Mesenchymal stem cell (in vitro differentiated cells and primary cell): ENCODE measurements at regions not wholly inside any gene's neighbourhood (a gene's known extent, or its start where the extent isn't known, plus 50 kb on each side); places are given as distances from the start of the nearest gene placed in this dataset.

Experiments used
- DNase-seq: peaks from one replicate; pipeline ENCODE4 v3.0.0-alpha.2; 2013
- H2AFZ ChIP-seq: one replicate; pipeline ENCODE4 v1.6.1; 2013; ENCODE audit warnings: low read depth, mild to moderate bottlenecking, control low read depth, inconsistent platforms, low read length, moderate library complexity
- H2AK5ac ChIP-seq: 2 replicates; pipeline ENCODE4 v1.6.1; 2013; ENCODE audit warnings: low read length, moderate library complexity, mild to moderate bottlenecking, inconsistent platforms; ENCODE audit not compliant: severe bottlenecking
- H2BK120ac ChIP-seq: one replicate; pipeline ENCODE4 v1.6.1; 2013; ENCODE audit warnings: low read depth, mild to moderate bottlenecking, inconsistent platforms, low read length, moderate library complexity
- H2BK12ac ChIP-seq, 2 experiments: one replicate each; pipeline ENCODE4 v1.6.1; 2013; ENCODE audit warnings: inconsistent platforms in 2 of 2, low read length in 2 of 2, mild to moderate bottlenecking in 2 of 2, moderate library complexity in 2 of 2, control low read depth in 1 of 2
- H2BK15ac ChIP-seq: one replicate; pipeline ENCODE4 v1.6.1; 2013; ENCODE audit warnings: mild to moderate bottlenecking, low read depth, inconsistent platforms; ENCODE audit not compliant: poor library complexity, severe bottlenecking
- H2BK5ac ChIP-seq: 2 replicates; pipeline ENCODE4 v1.6.1; 2013; ENCODE audit warnings: low read depth, mild to moderate bottlenecking, low read length, control low read depth, inconsistent platforms; ENCODE audit not compliant: poor library complexity, severe bottlenecking
- H3K14ac ChIP-seq, 2 experiments: one replicate each; pipeline ENCODE4 v1.6.1; 2013; ENCODE audit warnings: inconsistent platforms in 2 of 2, low read length in 2 of 2, control low read depth in 1 of 2, mild to moderate bottlenecking in 1 of 2, moderate library complexity in 1 of 2
- H3K18ac ChIP-seq, 2 experiments: one replicate each; pipeline ENCODE4 v1.6.1; 2013; ENCODE audit warnings: inconsistent platforms in 2 of 2, low read length in 2 of 2, control low read depth in 1 of 2, low read depth in 1 of 2, mild to moderate bottlenecking in 1 of 2
- H3K23ac ChIP-seq, 2 experiments: one replicate each; pipeline ENCODE4 v1.6.1; 2013; ENCODE audit warnings: inconsistent platforms in 2 of 2, low read length in 2 of 2, mild to moderate bottlenecking in 2 of 2, moderate library complexity in 2 of 2, control low read depth in 1 of 2
- H3K27ac ChIP-seq: 2 replicates; pipeline ENCODE4 v1.5.1; 2013; ENCODE audit warnings: mild to moderate bottlenecking, moderate library complexity, low read length, control low read depth, inconsistent platforms; ENCODE audit not compliant: poor library complexity, severe bottlenecking
- H3K27me3 ChIP-seq, 2 experiments: 2 replicates each; pipeline versions ENCODE4 v1.6.1 to v1.7.0; 2013; ENCODE audit warnings: low read length in 2 of 2, mild to moderate bottlenecking in 2 of 2, moderate library complexity in 2 of 2, control low read depth in 1 of 2, inconsistent platforms in 1 of 2; ENCODE audit not compliant: control insufficient read depth in 1 of 2, insufficient read depth in 1 of 2
- H3K36me3 ChIP-seq, 2 experiments: 2 replicates each; pipeline versions ENCODE4 v1.6.1 to v1.7.0; 2013; ENCODE audit warnings: low read length in 2 of 2, control low read depth in 1 of 2, inconsistent platforms in 1 of 2, low read depth in 1 of 2, mild to moderate bottlenecking in 1 of 2; ENCODE audit not compliant: insufficient read depth in 2 of 2, control insufficient read depth in 1 of 2
- H3K4ac ChIP-seq, 2 experiments: one replicate each; pipeline ENCODE4 v1.6.1; 2013; ENCODE audit warnings: inconsistent platforms in 2 of 2, low read length in 2 of 2, mild to moderate bottlenecking in 2 of 2, moderate library complexity in 2 of 2, control low read depth in 1 of 2, low read depth in 1 of 2
- H3K4me1 ChIP-seq: 2 replicates; pipeline ENCODE4 v1.6.1; 2013; ENCODE audit warnings: low read depth, low read length, control low read depth; ENCODE audit not compliant: control insufficient read depth, insufficient read depth
- H3K4me2 ChIP-seq: 2 replicates; pipeline ENCODE4 v1.6.1; 2013; ENCODE audit warnings: low read length, mild to moderate bottlenecking, inconsistent platforms; ENCODE audit not compliant: poor library complexity, severe bottlenecking
- H3K4me3 ChIP-seq, 2 experiments: 2 replicates each; pipeline versions ENCODE4 v1.5.1 to v1.7.0; 2013; ENCODE audit warnings: low read length in 2 of 2, mild to moderate bottlenecking in 2 of 2, control low read depth in 1 of 2, low read depth in 1 of 2; ENCODE audit not compliant: insufficient read depth in 1 of 2
- H3K79me1 ChIP-seq: replicated peaks from 2 replicates; pipeline ENCODE4 v1.6.1; 2013; ENCODE audit warnings: mild to moderate bottlenecking, control low read depth, low read length, inconsistent platforms; ENCODE audit not compliant: poor library complexity, severe bottlenecking
- H3K9ac ChIP-seq: 2 replicates; pipeline ENCODE4 v1.7.0; 2013; ENCODE audit warnings: mild to moderate bottlenecking, low read length, moderate library complexity
- H3K9me3 ChIP-seq: 2 replicates; pipeline ENCODE4 v1.7.0; 2013; ENCODE audit warnings: mild to moderate bottlenecking, low read length; ENCODE audit not compliant: control insufficient read depth
- H4K8ac ChIP-seq: one replicate; pipeline ENCODE4 v1.6.1; 2013; ENCODE audit warnings: inconsistent platforms, mild to moderate bottlenecking, low read length, moderate library complexity
- H4K91ac ChIP-seq: one replicate; pipeline ENCODE4 v1.6.1; 2013; ENCODE audit warnings: mild to moderate bottlenecking, low read length, inconsistent platforms
- WGBS: methylation state at CpG from one replicate; pipeline ENCODE4 v1.1.7; 2013; ENCODE audit warnings: mixed read lengths; 5-methylcytosine and 5-hydroxymethylcytosine counted together

GRCh38 chr11:129614256-129614944 lies 201.2 kb upstream of the TMEM45B start:
- H2AK5ac ChIP-seq = no peak overlapping the region
- no peak overlapping the region for H3K9ac ChIP-seq
- H3K4ac ChIP-seq = no peak overlapping the region
- H4K91ac ChIP-seq = no peak overlapping the region
- H2BK5ac ChIP-seq = no peak overlapping the region
- no peak overlapping the region for H2BK12ac ChIP-seq
- H3K14ac ChIP-seq = peak overlapping the region in 1 of 2 experiments; percentile 64
- H3K4me2 ChIP-seq = no peak overlapping the region
- no peak overlapping the region for H3K18ac ChIP-seq
- H2BK15ac ChIP-seq = no peak overlapping the region
- H3K4me1 ChIP-seq = no peaks in the 10 kb centered on the region
- no peak overlapping the region for H2BK120ac ChIP-seq
- H3K27me3 ChIP-seq = peaks cover 3 to 50% of the 10 kb centered on the region in 2 experiments
- no peak for DNase-seq
- no peak overlapping the region for H3K27ac ChIP-seq
- H3K4me3 ChIP-seq = no peak overlapping the region
- H3K36me3 ChIP-seq = no peaks in the 10 kb centered on the region
- no peak overlapping the region for H2AFZ ChIP-seq
- H3K79me1 ChIP-seq = no peaks in the 10 kb centered on the region
- no peak overlapping the region for H4K8ac ChIP-seq
- no peaks in the 10 kb centered on the region for H3K9me3 ChIP-seq
- 77% methylated on average over 11 of the region's 11 CpGs for WGBS
- H3K23ac ChIP-seq = no peak overlapping the region

- 95% methylated on average over 41 of the region's 41 CpGs for WGBS
- no peaks in the 10 kb centered on the region for H3K4me1 ChIP-seq
Observed at GRCh38 chr11:129618046-129618569, 197.5 kb upstream of the TMEM45B start.

GRCh38 chr11:129620237-129621104 lies 195.2 kb upstream of the TMEM45B start:
- no peaks in the 10 kb centered on the region for H3K36me3 ChIP-seq
- H3K79me1 ChIP-seq = no peaks in the 10 kb centered on the region
- H3K9ac ChIP-seq = no peak overlapping the region
- H2AK5ac ChIP-seq = no peak overlapping the region
- H3K23ac ChIP-seq = no peak overlapping the region
- H3K14ac ChIP-seq = no peak overlapping the region
- no peak overlapping the region for H2BK15ac ChIP-seq
- H3K9me3 ChIP-seq = peaks cover 7% of the 10 kb centered on the region
- no peak overlapping the region for H3K27ac ChIP-seq
- no peak overlapping the region for H3K4ac ChIP-seq
- H4K91ac ChIP-seq = no peak overlapping the region
- no peak for DNase-seq
- H2BK120ac ChIP-seq = no peak overlapping the region
- WGBS = 81% methylated on average over 9 of the region's 12 CpGs
- no peak overlapping the region for H2BK12ac ChIP-seq
- H2AFZ ChIP-seq = no peak overlapping the region
- H4K8ac ChIP-seq = no peak overlapping the region
- H3K4me2 ChIP-seq = no peak overlapping the region
- no peak overlapping the region for H3K4me3 ChIP-seq
- no peak overlapping the region for H3K18ac ChIP-seq
- peaks cover 8 to 53% of the 10 kb centered on the region in 2 experiments for H3K27me3 ChIP-seq
- no peaks in the 10 kb centered on the region for H3K4me1 ChIP-seq
- H2BK5ac ChIP-seq = no peak overlapping the region

More at GRCh38 chr11:129618046-129618569, 197.5 kb upstream of the TMEM45B start:
- Histone ChIP-seq H2AFZ (no peak overlapping the region), H3K9me3 (no peaks in the 10 kb centered on the region), H2BK5ac (no peak overlapping the region), H3K23ac (no peak overlapping the region), H3K9ac (no peak overlapping the region), H2BK15ac (no peak overlapping the region), H3K79me1 (no peaks in the 10 kb centered on the region), H3K18ac (no peak overlapping the region), H2BK120ac (no peak overlapping the region), H3K36me3 (no peaks in the 10 kb centered on the region), H2AK5ac (no peak overlapping the region), H3K14ac (peak overlapping the region in 1 of 2 experiments; percentile 57), H2BK12ac (no peak overlapping the region), H3K4me2 (no peak overlapping the region), H3K27me3 (peaks cover 5 to 61% of the 10 kb centered on the region in 2 experiments), H4K91ac (no peak overlapping the region), H4K8ac (peak overlapping the region; percentile 50), H3K4me3 (no peak overlapping the region), H3K4ac (no peak overlapping the region), H3K27ac (no peak overlapping the region)
- no peak for DNase-seq

GRCh38 chr11:129625930-129626329 lies 189.7 kb upstream of the TMEM45B start:
- no peaks in the 10 kb centered on the region for H3K4me1 ChIP-seq
- no peak overlapping the region for H2AFZ ChIP-seq
- no peak overlapping the region for H3K23ac ChIP-seq
- no peak overlapping the region for H3K4ac ChIP-seq
- H3K18ac ChIP-seq = no peak overlapping the region
- H3K9me3 ChIP-seq = peaks cover 14% of the 10 kb centered on the region
- WGBS = 96% methylated on average over 5 of the region's 6 CpGs
- no peak overlapping the region for H2BK120ac ChIP-seq
- H3K14ac ChIP-seq = no peak overlapping the region
- H2AK5ac ChIP-seq = no peak overlapping the region
- no peak overlapping the region for H2BK12ac ChIP-seq
- H3K4me2 ChIP-seq = no peak overlapping the region
- H3K9ac ChIP-seq = no peak overlapping the region
- peaks cover 5 to 8% of the 10 kb centered on the region in 2 experiments for H3K27me3 ChIP-seq
- no peak overlapping the region for H4K91ac ChIP-seq
- no peak overlapping the region for H3K27ac ChIP-seq
- H3K36me3 ChIP-seq = no peaks in the 10 kb centered on the region
- no peak overlapping the region for H2BK5ac ChIP-seq
- H3K4me3 ChIP-seq = no peak overlapping the region
- no peak overlapping the region for H4K8ac ChIP-seq
- H3K79me1 ChIP-seq = no peaks in the 10 kb centered on the region
- H2BK15ac ChIP-seq = no peak overlapping the region
- no peak for DNase-seq
